GM23338 (cell line): ENCODE measurements at regions not wholly inside any gene's neighbourhood (a gene's known extent, or its start where the extent isn't known, plus 50 kb on each side); places are given as distances from the start of the nearest gene placed in this dataset.

ENCODE experiments used
- CREB1 ChIP-seq: fragments of 250-450 bp; sonication (Bioruptor Pico); IDR thresholded peaks from 2 replicates; pipeline ENCODE4 v1.5.0; 2020; ENCODE audit warnings: low read depth, mild to moderate bottlenecking, moderate library complexity
- EZH2 ChIP-seq: fragments of 200-600 bp; sonication (generic); IDR thresholded peaks from one replicate; pipeline ENCODE4 v1.8.0; 2017; ENCODE audit warnings: antibody characterized with exemption, mild to moderate bottlenecking, low read depth; ENCODE audit not compliant: unreplicated experiment
- EZH2phosphoT487 ChIP-seq: fragments of 200-600 bp; sonication (generic); IDR thresholded peaks from one replicate; pipeline ENCODE4 v1.8.1; 2018; ENCODE audit warnings: antibody characterized with exemption; ENCODE audit not compliant: unreplicated experiment
- TF ChIP-seq, protein P1 (sequence below), 2 experiments: fragments of 200-600 bp in 1 of 2; sonication (generic) in 1 of 2; conservative IDR thresholded peaks; 2 replicates each; pipeline versions ENCODE4 v1.5.1 to v1.6.1; 2016 to 2017; ENCODE audit warnings: antibody characterized with exemption in 2 of 2, low read depth in 2 of 2, mild to moderate bottlenecking in 2 of 2, moderate library complexity in 1 of 2
- TF ChIP-seq, protein P2 (sequence below): IDR thresholded peaks from one replicate; pipeline ENCODE4 v1.6.1; 2018; ENCODE audit warnings: antibody characterized with exemption; ENCODE audit not compliant: unreplicated experiment

DNA sequence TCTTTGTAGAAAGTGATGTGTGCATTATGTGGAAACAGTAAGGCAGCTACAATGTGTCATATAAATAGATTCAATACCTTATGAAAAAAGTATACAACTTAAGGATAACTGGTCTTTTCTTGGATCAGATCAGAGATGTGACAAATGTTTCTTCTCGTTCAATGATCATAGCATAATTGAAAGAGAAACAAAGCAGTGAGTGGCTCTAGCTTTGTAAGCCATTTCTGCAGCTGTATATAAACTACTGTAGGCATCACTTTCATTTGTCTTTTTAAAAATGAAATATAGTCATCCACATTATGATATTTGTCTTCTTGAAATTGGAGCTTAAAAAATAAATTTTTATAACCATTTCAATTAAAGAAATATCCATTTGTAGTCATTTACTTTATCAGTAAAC is 63.8 kb upstream of the LMO3 start:
- TF ChIP-seq, protein P1, sequence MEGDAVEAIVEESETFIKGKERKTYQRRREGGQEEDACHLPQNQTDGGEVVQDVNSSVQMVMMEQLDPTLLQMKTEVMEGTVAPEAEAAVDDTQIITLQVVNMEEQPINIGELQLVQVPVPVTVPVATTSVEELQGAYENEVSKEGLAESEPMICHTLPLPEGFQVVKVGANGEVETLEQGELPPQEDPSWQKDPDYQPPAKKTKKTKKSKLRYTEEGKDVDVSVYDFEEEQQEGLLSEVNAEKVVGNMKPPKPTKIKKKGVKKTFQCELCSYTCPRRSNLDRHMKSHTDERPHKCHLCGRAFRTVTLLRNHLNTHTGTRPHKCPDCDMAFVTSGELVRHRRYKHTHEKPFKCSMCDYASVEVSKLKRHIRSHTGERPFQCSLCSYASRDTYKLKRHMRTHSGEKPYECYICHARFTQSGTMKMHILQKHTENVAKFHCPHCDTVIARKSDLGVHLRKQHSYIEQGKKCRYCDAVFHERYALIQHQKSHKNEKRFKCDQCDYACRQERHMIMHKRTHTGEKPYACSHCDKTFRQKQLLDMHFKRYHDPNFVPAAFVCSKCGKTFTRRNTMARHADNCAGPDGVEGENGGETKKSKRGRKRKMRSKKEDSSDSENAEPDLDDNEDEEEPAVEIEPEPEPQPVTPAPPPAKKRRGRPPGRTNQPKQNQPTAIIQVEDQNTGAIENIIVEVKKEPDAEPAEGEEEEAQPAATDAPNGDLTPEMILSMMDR (conservative IDR thresholded peaks at IDR 0.05; ENCODE audit: low read depth in 2 of 2), result no peak
- TF ChIP-seq EZH2phosphoT487 (no peak), CREB1 (CRISPR knock-in tag) (no peak), EZH2 (no peak)
- TF ChIP-seq, protein P2, sequence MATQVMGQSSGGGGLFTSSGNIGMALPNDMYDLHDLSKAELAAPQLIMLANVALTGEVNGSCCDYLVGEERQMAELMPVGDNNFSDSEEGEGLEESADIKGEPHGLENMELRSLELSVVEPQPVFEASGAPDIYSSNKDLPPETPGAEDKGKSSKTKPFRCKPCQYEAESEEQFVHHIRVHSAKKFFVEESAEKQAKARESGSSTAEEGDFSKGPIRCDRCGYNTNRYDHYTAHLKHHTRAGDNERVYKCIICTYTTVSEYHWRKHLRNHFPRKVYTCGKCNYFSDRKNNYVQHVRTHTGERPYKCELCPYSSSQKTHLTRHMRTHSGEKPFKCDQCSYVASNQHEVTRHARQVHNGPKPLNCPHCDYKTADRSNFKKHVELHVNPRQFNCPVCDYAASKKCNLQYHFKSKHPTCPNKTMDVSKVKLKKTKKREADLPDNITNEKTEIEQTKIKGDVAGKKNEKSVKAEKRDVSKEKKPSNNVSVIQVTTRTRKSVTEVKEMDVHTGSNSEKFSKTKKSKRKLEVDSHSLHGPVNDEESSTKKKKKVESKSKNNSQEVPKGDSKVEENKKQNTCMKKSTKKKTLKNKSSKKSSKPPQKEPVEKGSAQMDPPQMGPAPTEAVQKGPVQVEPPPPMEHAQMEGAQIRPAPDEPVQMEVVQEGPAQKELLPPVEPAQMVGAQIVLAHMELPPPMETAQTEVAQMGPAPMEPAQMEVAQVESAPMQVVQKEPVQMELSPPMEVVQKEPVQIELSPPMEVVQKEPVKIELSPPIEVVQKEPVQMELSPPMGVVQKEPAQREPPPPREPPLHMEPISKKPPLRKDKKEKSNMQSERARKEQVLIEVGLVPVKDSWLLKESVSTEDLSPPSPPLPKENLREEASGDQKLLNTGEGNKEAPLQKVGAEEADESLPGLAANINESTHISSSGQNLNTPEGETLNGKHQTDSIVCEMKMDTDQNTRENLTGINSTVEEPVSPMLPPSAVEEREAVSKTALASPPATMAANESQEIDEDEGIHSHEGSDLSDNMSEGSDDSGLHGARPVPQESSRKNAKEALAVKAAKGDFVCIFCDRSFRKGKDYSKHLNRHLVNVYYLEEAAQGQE, result no peak
